ENCODE measurements at regions not wholly inside any gene's neighbourhood (a gene's known extent, or its start where the extent isn't known, plus 50 kb on each side); places are given as distances from the start of the nearest gene placed in this dataset.
"Not testable (repeated sequence)": the region's sequence is repeated elsewhere in the genome, so short reads cannot be mapped to it uniquely, and the experiment has no call there.

- DNase-seq, result no peak
Measured at GRCh38 chr19:30066781-30067759, 125.0 kb downstream of the URI1 start.

DNA sequence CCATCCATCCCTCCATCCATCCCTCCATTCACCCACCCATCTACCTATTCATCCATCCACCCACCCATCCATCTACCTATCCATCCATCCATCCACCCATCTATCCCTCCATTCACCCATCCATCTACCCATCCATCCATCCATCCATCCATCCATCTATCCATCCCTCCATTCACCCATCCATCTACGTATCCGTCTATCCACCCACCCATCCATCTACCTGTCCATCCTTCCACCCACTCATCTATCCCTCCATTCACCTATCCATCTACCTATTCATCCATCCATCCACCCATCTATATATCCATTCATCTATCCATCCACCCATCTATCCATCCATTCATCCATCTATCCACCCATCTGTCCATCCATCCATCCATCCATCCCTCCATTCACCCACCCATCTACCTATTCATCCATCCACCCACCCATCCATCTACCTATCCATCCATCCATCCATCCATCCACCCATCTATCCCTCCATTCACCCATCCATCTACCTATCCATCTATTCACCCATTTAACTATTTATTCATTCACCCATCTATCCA is 126.0 kb downstream of the URI1 start:
- not testable (repeated sequence) for DNase-seq

GRCh38 chr19:30068528-30069395 is 126.7 kb downstream of the URI1 start:
- DNase-seq, result no peak

GRCh38 chr19:30069535-30070197 is 127.6 kb downstream of the URI1 start:
- DNase-seq, result no peak

GRCh38 chr19:30070198-30070967 is 128.3 kb downstream of the URI1 start:
- DNase-seq, result no peak

GRCh38 chr19:30070968-30071632 is 129.1 kb downstream of the URI1 start:
- DNase-seq, result no peak

DNA sequence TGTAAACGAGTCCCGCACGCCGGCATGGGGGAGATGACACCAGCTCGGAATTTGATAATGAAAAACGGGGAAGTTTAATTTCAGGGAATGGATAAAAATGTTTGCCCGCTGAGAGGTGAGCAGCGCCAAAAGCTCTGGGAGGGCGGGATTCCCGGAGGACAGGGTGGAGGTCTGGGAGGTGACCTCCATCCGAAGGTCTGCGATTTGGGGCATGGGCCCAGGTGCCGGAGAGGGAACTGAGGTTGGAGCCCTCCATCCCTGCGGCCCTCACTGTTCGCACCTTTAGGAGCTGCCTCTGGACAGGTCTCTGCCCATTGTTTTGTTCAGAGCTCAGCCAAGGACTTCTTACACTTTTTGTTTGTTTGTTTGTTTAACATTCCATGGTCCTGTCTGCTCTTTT is 129.8 kb downstream of the URI1 start:
- DNase-seq, result no peak

DNA sequence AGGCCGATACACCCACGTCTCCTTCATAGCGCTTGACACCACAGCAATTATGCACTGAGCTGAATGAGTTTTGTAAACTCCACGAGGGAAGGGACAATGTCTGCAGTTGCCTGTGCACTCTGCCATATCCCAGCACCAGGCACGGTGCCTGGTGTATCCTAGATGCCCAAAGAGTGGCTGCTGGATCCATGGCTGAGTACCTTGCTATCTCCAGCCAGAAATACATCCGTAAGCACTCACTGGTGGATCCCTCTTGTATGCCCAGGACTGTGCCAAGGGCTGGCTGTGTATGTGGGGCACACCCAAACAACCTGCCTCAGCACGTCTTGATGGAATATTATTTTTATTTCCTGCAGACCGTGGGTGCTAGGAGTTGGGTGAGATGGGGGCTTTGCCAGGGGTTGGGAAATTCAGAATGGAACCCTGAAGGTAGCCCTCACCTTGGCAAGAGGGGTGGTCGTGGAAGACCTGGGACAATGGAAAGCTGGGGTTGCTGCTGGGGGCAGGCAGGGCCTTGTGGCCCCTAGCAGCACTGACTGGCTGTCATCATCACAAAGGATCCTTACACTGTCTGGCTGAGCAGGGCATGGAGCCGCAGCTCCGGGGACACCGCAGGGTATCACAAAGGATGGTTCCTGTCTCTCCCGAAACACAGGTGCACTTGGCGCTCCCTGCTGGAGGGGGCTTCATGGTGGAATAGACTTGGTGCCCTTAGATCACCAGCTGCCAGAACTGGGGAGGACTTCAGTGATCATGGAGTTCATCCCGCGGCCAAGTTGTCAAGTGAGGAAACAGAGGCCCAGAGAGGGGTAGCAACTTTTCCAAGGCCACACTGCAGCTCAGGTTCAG is 131.3 kb downstream of the URI1 start:
- no peak for DNase-seq

- DNase-seq, result no peak
Measured at GRCh38 chr19:30074096-30074495, 132.1 kb downstream of the URI1 start.

GRCh38 chr19:30074741-30075715 is 133.0 kb downstream of the URI1 start:
- no peak for DNase-seq

DNA sequence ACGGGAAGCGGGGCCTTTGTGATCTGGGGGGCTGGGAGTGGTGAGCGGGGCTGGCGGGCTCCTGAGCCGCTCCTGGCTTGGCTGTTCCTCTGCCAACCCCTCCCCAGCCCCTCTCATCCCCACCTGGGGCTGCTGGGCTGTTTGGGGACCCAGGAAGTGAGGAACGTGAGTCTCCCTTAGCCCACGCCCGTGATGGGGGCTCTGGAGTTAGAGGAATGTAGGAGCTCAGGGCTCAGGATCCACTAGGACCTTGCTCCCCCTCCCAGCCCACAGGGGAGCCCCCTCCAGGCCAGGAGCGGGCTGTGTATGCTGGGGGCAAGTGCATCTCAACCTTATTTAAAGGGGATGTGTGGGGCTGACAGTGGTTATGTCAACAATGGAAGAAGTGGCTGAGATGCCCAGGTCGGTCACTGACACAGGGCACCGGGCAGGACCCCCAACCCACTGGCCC is 134.1 kb downstream of the URI1 start:
- DNase-seq, result no peak

- DNase-seq, result no peak
Measured at GRCh38 chr19:30076751-30077670, 135.0 kb downstream of the URI1 start.

GRCh38 chr19:30077851-30078355 is 135.9 kb downstream of the URI1 start:
- no peak for DNase-seq

GRCh38 chr19:30078381-30078910 is 136.4 kb downstream of the URI1 start:
- no peak for DNase-seq

DNA sequence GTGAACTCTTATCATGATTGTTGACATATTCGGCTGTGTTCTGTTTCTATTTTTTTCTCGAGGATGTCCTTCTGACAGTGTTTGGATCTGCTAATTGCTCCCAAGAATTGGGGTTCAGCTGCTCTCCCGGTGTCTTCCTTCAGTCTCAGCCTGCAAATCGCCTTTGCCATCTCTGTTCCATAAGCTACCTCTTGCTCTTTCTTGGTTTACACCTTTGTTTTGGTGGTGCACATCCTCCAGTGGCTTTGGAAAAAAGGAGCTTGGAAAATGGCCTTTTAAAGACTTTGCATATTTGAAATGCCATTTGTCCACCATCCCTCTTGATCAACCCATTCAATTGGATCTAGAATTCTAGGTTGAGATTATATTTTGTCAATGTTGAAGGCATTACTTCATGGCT is 137.2 kb downstream of the URI1 start:
- no peak for DNase-seq

- no peak for DNase-seq
Measured at GRCh38 chr19:30082168-30082567, 140.1 kb downstream of the URI1 start.

- DNase-seq, result no peak
Measured at GRCh38 chr19:30082611-30083010, 140.6 kb downstream of the URI1 start.
